ENCODE measurements at regions not wholly inside any gene's neighbourhood (a gene's known extent, or its start where the extent isn't known, plus 50 kb on each side); places are given as distances from the start of the nearest gene placed in this dataset.
"Not testable (repeated sequence)": the region's sequence is repeated elsewhere in the genome, so short reads cannot be mapped to it uniquely, and the experiment has no call there.

DNA sequence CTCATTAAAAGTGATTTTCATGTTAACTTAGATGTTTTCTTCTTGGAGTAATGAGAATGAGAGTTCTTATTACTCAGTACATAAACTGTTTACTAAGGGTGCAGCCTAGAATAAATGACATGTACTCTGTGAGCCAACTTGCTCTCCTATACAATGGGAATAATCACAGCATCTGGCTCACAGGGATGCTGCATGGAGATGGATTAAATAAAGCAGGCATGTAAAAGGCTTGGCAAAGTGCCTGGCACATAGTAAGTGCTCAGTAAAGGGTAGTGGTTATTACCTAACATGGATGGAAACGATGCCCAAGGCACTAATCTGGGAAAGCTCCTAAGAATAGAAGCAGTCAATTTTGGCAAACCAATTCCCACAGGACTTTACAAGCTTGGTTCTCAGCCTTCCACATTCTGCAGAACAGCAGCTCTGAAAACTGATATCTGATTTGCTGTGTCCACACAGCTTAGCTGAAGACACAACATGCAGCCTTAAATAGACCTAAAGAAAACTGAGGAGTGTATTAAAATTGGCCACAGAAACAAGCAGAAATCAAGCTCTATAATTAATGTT, 176.1 kb downstream of the ABCC12 start:
- DNase-seq: no peak
- intact Hi-C loops (cut with DNase I; ENCODE audit: low total_unique reads): no loop called here
- H3K4me1 ChIP-seq: no peaks in the 10 kb centered on the region
- no peak overlapping the region for H3K4me3 ChIP-seq
- H3K9me3 ChIP-seq: no peaks in the 10 kb centered on the region
- H3K27ac ChIP-seq: no peak overlapping the region
- no peak for TF ChIP-seq POLR2A (IDR thresholded peaks at IDR 0.05)
- TF ChIP-seq, protein P1, sequence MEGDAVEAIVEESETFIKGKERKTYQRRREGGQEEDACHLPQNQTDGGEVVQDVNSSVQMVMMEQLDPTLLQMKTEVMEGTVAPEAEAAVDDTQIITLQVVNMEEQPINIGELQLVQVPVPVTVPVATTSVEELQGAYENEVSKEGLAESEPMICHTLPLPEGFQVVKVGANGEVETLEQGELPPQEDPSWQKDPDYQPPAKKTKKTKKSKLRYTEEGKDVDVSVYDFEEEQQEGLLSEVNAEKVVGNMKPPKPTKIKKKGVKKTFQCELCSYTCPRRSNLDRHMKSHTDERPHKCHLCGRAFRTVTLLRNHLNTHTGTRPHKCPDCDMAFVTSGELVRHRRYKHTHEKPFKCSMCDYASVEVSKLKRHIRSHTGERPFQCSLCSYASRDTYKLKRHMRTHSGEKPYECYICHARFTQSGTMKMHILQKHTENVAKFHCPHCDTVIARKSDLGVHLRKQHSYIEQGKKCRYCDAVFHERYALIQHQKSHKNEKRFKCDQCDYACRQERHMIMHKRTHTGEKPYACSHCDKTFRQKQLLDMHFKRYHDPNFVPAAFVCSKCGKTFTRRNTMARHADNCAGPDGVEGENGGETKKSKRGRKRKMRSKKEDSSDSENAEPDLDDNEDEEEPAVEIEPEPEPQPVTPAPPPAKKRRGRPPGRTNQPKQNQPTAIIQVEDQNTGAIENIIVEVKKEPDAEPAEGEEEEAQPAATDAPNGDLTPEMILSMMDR (IDR thresholded peaks at IDR 0.05): no peak
- no peaks in the 10 kb centered on the region for H3K27me3 ChIP-seq
- no peaks in the 10 kb centered on the region for H3K36me3 ChIP-seq

DNA sequence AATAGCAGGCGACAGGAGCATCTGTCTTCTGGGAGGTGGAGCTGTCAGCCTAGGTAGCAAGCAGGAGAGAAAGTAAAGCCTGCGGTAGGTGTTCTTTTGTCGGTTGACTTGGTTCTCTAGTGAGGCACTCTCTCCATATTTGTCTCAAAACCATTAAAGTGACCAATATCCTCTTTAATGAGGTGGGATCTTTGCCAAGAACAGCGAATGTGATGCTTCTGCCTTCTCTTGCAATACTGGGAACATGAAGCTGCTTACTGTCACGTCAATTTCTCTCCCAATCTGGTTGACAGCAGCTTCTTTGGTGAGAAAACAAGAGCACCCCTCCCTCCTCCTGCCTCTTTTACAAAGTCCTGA, 176.7 kb downstream of the ABCC12 start:
- H3K4me3 ChIP-seq: no peak overlapping the region
- H3K36me3 ChIP-seq: no peaks in the 10 kb centered on the region
- DNase-seq: no peak
- no peak overlapping the region for H3K27ac ChIP-seq
- no peaks in the 10 kb centered on the region for H3K4me1 ChIP-seq
- no peaks in the 10 kb centered on the region for H3K9me3 ChIP-seq
- no peaks in the 10 kb centered on the region for H3K27me3 ChIP-seq
- TF ChIP-seq POLR2A (IDR thresholded peaks at IDR 0.05): no peak
- TF ChIP-seq, protein P1 (IDR thresholded peaks at IDR 0.05): no peak
- intact Hi-C loops (cut with DNase I; ENCODE audit: low total_unique reads): no loop called here

DNA sequence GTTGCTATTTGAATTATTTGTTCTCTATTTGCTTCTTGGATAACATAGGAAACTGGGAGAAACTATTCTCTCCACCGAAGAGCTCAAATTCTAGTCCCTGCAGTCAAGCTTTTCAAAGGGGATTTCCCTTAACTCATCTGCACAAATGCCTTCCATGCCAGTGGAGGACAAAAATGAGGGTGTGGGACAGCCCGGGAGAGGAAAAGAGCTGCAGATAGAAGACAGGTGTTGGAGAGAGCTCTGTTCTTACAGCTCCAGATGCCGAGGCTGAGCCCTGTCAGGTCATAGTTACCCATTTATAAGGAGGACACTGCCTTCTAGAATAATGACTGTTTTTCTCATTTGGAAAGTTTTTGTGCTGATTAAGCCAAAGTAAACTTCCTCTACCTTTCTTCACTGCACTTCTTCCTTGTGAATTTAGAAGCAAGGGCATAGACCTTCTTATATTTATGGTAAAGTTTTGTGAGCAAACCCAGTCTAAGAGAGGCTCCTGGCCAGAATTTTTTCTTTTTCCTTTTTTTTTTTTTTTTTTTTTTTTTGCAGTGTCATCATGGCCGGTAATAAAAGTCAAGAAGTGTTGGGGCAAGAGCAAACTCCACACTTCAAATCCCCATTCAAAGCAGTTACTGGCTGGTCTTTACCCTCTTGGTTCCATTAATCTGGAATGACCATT, 177.2 kb downstream of the ABCC12 start:
- H3K27ac ChIP-seq: no peak overlapping the region

DNA sequence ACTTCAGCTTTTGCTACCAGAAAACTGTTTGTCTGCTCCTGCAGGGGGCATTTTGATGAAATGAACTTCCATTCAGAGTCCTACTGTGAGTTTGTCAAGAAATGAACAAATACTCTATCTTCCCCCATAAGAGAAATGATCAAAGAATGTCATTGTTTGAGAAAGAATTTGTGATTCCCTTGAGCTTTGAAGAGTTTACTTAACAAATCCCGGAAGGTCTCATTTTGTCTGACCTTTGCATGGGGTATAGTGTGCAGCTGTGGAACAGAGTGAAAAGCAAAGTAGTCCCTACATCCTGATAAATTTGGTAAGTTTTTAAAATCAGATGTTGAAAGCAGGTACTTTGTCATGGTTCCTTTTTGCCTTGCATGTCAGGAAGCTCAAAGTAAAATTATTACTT, 178.0 kb downstream of the ABCC12 start:
- H3K36me3 ChIP-seq: no peaks in the 10 kb centered on the region
- no peak overlapping the region for H3K27ac ChIP-seq
- TF ChIP-seq, protein P1 (IDR thresholded peaks at IDR 0.05): no peak
- TF ChIP-seq POLR2A (IDR thresholded peaks at IDR 0.05): no peak
- no peak overlapping the region for H3K4me3 ChIP-seq
- H3K9me3 ChIP-seq: no peaks in the 10 kb centered on the region
- intact Hi-C loops (cut with DNase I; ENCODE audit: low total_unique reads): no loop called here
- no peaks in the 10 kb centered on the region for H3K4me1 ChIP-seq
- H3K27me3 ChIP-seq: no peaks in the 10 kb centered on the region
- DNase-seq: no peak

More for the DNA sequence above, 177.2 kb downstream of the ABCC12 start:
- no peaks in the 10 kb centered on the region for H3K36me3 ChIP-seq
- intact Hi-C loops (cut with DNase I; ENCODE audit: low total_unique reads): no loop called here
- TF ChIP-seq POLR2A (IDR thresholded peaks at IDR 0.05): no peak
- TF ChIP-seq, protein P1 (IDR thresholded peaks at IDR 0.05): no peak
- no peaks in the 10 kb centered on the region for H3K27me3 ChIP-seq
- H3K4me3 ChIP-seq: no peak overlapping the region
- H3K4me1 ChIP-seq: no peaks in the 10 kb centered on the region
- no peaks in the 10 kb centered on the region for H3K9me3 ChIP-seq
- no peak for DNase-seq

DNA sequence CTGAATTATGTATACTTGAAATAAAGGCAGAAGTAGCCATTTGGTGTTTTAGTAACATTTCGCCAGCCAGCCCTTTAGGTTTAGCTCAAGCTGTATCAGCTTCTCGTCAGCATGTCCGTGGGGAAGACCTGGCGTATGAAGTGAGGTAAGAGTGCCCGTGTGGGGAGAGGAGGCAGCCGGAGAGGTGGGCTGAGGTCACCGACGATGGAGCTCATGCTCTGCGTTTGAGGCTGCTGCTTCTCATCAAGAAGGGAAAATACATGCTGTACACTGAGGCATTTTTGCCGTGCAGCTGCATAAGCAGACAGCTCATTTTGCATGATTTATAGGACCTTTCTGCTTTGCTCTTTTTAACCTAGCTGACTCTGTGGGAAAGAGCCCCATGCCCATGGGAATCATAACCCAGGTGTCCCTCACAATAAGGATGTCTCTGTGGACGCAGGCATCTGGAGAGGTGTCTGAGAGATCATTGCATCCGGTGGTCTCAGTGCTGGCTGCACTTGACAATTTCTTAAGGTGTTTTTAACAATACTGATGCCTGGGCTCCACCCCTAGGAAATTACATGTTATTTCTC, 179.1 kb downstream of the ABCC12 start:
- TF ChIP-seq, protein P1 (IDR thresholded peaks at IDR 0.05): no peak
- TF ChIP-seq POLR2A (IDR thresholded peaks at IDR 0.05): no peak
- no peaks in the 10 kb centered on the region for H3K4me1 ChIP-seq
- no peaks in the 10 kb centered on the region for H3K36me3 ChIP-seq
- no peak overlapping the region for H3K4me3 ChIP-seq
- no peak overlapping the region for H3K27ac ChIP-seq
- H3K27me3 ChIP-seq: no peaks in the 10 kb centered on the region
- intact Hi-C loops (cut with DNase I; ENCODE audit: low total_unique reads): no loop called here
- no peak for DNase-seq
- no peaks in the 10 kb centered on the region for H3K9me3 ChIP-seq

DNA sequence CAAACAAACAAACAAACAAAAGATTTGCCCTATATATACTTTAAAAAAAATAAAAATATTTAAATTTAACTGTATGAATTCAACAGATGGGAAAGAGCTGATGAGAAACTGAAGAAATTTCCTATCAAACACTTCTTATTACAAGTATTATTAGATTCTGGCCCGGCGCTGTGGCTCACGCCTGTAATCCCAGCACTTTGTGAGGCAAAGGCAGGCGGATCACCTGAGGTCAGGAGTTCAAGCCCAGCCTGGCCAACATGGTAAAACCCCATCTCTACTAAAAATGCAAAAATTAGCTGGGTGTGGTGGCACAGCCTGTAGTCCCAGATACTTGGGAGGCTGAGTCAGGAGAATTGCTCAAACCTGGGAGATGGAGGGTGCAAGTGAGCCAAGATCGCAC, 180.8 kb downstream of the ABCC12 start:
- intact Hi-C loops (cut with DNase I; ENCODE audit: low total_unique reads); H3K4me3 ChIP-seq; DNase-seq: not testable (repeated sequence)

More for the DNA sequence above, 180.8 kb downstream of the ABCC12 start:
- not testable (repeated sequence) for H3K27ac ChIP-seq, H3K36me3 ChIP-seq, H3K9me3 ChIP-seq, H3K27me3 ChIP-seq, H3K4me1 ChIP-seq
